Activated T-helper 1 cell treated with anti-CD3 and anti-CD28 coated beads, Interleukin-12 subunit alpha, Interleukin-12 subunit beta, Interleukin-2, Interleukin-4 antibody, amounts not matched to agents 30 ng/mL and 10 ng/mL and 1 ng/mL, durations not matched to agents 14 hours and 24 hours and 36 hours (primary cell): ENCODE measurements at regions not wholly inside any gene's neighbourhood (a gene's known extent, or its start where the extent isn't known, plus 50 kb on each side); places are given as distances from the start of the nearest gene placed in this dataset.

Source experiments
- DNase-seq: peaks from one replicate; pipeline ENCODE4 v3.0.0; 2021; ENCODE audit warnings: low spot score
- H3K27ac Mint-ChIP-seq: one replicate; pipeline ENCODE4 v1.8.0; 2021; ENCODE audit warnings: mild to moderate bottlenecking, mixed read lengths
- H3K27me3 Mint-ChIP-seq: one replicate; pipeline ENCODE4 v1.8.0; 2022; ENCODE audit warnings: mild to moderate bottlenecking, moderate library complexity, mixed read lengths; ENCODE audit not compliant: insufficient read depth
- H3K36me3 Mint-ChIP-seq: one replicate; pipeline ENCODE4 v1.8.0; 2021; ENCODE audit warnings: low read depth, mixed read lengths
- H3K4me1 Mint-ChIP-seq: one replicate; pipeline ENCODE4 v1.8.0; 2021; ENCODE audit warnings: low read depth, mixed read lengths
- H3K4me3 Mint-ChIP-seq: one replicate; pipeline ENCODE4 v1.8.0; 2021; ENCODE audit warnings: mild to moderate bottlenecking, moderate library complexity, mixed read lengths
- H3K9me3 Mint-ChIP-seq: one replicate; pipeline ENCODE4 v1.8.0; 2021; ENCODE audit warnings: mixed read lengths
- intact Hi-C: fragments of 100-400 bp; cut with micrococcal nuclease; formaldehyde crosslinking; loops from one replicate; pipeline ENCODE4 v1.15.1; 2024

DNA sequence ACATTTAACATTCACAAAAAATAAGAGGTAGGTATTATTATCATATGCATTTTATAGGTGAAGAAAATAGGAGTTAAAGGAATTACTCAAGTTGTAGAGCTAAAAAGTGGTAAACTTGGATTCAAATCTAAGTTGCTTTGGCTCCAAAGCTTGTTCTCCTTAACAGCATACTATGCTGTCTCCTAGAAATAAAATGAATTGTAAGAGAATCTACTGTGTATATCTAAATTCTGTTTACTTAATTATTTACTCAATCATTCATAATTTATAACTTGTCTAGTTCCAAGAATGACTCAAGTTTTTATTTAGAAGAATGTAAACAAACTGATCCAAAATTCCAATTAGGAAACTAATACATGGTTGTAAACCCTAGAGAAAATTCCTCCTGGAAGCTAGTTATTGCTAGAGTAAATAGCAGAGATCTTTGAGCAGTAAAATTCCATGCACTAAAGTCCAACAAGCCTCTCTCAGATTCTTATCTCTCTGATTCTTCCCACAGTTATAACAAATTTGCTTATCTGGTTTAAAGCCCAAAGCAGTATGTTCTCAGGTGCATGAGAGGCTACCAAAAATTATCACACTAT lies 132.5 kb upstream of the DPT start:
- no peaks in the 10 kb centered on the region for H3K27me3 Mint-ChIP-seq
- no peaks in the 10 kb centered on the region for H3K36me3 Mint-ChIP-seq
- no peak overlapping the region for H3K4me3 Mint-ChIP-seq
- H3K9me3 Mint-ChIP-seq, result peaks cover 7% of the 10 kb centered on the region
- intact Hi-C loops, result no loop called here
- H3K27ac Mint-ChIP-seq, result no peak overlapping the region
- no peaks in the 10 kb centered on the region for H3K4me1 Mint-ChIP-seq
- DNase-seq, result no peak

DNA sequence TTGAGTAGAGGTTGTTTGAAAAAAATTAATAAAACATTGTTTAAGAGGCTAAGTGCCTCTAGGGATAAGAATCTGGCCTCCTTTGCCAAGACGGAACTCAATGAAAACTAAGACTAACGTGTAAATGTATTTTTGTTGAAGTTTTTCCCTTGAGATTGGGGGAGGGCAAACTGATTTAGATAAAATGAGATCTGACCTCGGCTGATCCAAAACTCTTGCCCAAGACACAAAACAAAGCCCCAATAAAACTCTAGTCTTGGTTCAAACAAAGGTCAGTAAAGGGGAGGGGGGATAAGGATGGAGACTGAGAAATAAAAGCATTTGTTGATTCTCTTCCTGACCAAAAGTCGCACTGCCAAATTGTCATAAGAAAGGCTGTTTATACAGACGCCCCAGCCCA lies 134.8 kb upstream of the DPT start:
- intact Hi-C loops, result no loop called here
- H3K4me3 Mint-ChIP-seq, result no peak overlapping the region
- H3K36me3 Mint-ChIP-seq, result no peaks in the 10 kb centered on the region
- no peaks in the 10 kb centered on the region for H3K4me1 Mint-ChIP-seq
- H3K9me3 Mint-ChIP-seq, result peaks cover 7% of the 10 kb centered on the region
- H3K27me3 Mint-ChIP-seq, result no peaks in the 10 kb centered on the region
- no peak overlapping the region for H3K27ac Mint-ChIP-seq
- no peak for DNase-seq

DNA sequence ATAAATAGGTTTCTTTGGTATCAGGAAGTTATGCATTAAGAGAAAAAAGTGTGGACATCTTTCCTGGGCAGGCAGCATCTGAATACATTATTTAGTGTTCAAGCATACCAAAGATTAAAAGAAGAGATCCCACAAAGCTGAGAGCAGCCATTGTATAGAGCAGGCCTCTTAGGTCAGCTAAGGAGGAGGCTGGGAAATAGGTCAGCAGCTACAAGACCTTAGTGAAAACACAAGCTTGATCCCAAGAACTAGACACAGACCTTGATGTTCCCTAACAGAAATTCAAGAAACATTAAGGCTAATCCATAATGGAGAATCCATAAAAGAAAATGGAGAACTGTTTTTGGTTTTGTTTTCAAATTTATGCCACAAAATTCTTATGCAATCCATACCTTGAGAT lies 135.3 kb upstream of the DPT start:
- intact Hi-C loops, result no loop called here
- no peak for DNase-seq
- H3K27me3 Mint-ChIP-seq, result no peaks in the 10 kb centered on the region
- no peak overlapping the region for H3K4me3 Mint-ChIP-seq
- H3K36me3 Mint-ChIP-seq, result no peaks in the 10 kb centered on the region
- no peaks in the 10 kb centered on the region for H3K4me1 Mint-ChIP-seq
- H3K27ac Mint-ChIP-seq, result no peak overlapping the region
- H3K9me3 Mint-ChIP-seq, result peaks cover 7% of the 10 kb centered on the region

DNA sequence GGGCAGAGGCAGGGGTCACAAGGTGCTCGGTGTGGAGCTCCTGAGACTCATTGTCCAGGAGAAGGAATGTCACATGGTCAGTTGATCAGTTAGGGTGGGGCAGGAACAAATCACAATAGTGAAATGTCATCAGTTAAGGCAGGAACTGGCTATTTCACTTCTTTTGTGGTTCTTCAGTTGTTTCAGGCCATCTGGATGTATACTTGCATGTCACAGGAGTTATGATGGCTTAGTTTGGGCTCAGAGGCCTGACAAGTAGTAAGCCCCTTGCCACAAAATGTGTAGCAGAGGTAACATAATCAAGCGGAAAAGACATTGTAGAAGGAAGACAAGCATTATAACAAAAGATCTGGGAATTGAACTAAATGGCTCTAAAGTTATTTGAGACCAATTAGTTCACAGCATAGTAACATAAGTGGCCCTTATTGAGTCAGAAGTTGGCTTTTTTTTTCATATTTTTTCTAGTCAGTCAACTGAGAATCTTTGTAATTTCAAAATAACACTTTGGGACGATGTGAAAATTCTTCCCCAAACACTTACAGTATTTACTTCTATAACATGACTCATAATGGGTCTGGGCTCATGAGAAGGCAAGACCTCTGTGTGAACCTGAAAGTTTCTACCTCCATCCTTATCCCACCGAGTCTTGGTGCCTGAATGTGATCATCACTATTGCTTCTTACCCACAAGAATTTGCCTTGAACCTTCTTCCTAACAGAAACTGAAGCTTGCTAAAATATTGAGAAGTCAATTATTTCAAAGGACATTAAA lies 137.0 kb upstream of the DPT start:
- H3K4me3 Mint-ChIP-seq, result no peak overlapping the region
- DNase-seq, result no peak
- intact Hi-C loops, result no loop called here
- H3K27me3 Mint-ChIP-seq, result no peaks in the 10 kb centered on the region
- H3K4me1 Mint-ChIP-seq, result no peaks in the 10 kb centered on the region
- no peak overlapping the region for H3K27ac Mint-ChIP-seq
- H3K36me3 Mint-ChIP-seq, result no peaks in the 10 kb centered on the region
- peaks cover 7% of the 10 kb centered on the region for H3K9me3 Mint-ChIP-seq

DNA sequence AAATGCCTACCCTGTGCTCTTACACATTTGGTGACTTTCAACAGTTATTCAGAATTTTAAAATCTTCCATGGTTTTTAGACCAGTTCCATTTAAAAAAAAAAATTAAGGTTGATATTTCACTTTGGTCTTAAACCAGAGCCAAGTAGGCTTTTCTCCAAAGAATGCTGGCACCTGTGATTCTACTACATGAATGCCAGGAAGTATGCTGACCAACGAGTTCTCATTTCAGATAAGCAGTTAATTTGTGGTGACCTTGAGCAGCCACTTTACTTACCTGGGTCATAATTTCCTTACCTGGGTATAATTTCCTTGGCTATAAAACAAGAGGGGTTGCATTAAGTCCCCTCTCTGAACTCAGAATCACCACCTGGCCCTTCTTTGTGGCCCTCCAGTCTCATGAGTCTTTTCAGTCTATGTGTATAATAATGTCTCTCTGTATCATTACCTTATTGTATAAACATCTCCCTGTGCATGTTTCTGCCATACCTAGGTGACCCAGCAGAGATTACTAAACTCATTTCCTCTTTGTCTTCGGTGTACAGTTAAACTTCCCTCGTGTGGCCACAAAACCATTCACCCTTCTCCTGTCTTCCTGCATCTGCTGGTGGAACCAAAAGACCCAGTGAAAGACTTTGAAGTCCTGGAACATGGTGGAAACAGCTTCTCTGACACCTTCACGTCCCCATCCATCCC lies 139.1 kb upstream of the DPT start:
- DNase-seq, result no peak
- H3K4me3 Mint-ChIP-seq, result no peak overlapping the region
- H3K9me3 Mint-ChIP-seq, result peaks cover 7% of the 10 kb centered on the region
- H3K4me1 Mint-ChIP-seq, result no peaks in the 10 kb centered on the region
- intact Hi-C loops, result no loop called here
- H3K27me3 Mint-ChIP-seq, result no peaks in the 10 kb centered on the region
- H3K27ac Mint-ChIP-seq, result no peak overlapping the region
- no peaks in the 10 kb centered on the region for H3K36me3 Mint-ChIP-seq

DNA sequence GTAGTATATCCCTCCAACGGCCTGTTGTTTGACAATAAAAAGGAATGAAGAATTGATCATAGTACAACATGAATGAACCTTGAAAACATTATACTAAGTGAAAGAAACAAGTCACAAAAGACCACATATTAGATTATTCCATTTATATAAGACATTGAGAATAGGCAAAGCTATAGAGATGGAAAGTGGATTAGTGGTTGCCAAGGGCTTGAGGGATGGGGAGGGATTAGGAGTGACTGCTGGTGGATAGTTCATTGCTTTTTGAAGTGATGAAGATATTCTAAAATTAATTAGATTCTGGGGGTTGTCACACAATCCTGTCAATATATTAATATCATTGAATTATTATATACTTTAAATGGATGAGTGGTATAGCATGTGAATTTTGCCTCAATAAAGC lies 142.5 kb upstream of the DPT start:
- no peaks in the 10 kb centered on the region for H3K36me3 Mint-ChIP-seq
- no peak overlapping the region for H3K27ac Mint-ChIP-seq
- H3K4me3 Mint-ChIP-seq, result no peak overlapping the region
- intact Hi-C loops, result no loop called here
- no peaks in the 10 kb centered on the region for H3K9me3 Mint-ChIP-seq
- DNase-seq, result no peak
- H3K4me1 Mint-ChIP-seq, result no peaks in the 10 kb centered on the region
- H3K27me3 Mint-ChIP-seq, result no peaks in the 10 kb centered on the region

DNA sequence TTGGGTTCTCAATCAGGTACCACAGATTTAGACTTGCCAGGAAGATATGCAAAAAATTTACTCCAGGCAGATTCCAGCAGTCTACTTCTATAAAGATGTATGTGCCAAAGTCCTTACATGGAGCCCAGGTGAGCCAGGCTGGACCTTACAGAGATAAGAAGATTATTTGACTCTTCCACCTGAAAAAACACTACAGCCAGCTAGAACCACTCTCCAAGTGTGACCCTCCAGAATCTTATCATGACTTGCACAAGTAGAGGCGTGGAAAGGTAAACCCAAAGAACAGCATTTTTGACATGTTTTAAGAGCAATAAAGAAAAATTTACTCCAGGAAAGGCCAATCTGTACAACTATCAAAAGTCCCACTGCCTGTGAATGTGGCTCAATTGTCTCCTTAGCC lies 146.8 kb upstream of the DPT start:
- intact Hi-C loops, result no loop called here
- DNase-seq, result no peak
- Mint-ChIP-seq H3K36me3 (no peaks in the 10 kb centered on the region), H3K27me3 (no peaks in the 10 kb centered on the region), H3K27ac (no peak overlapping the region), H3K4me1 (no peaks in the 10 kb centered on the region), H3K4me3 (no peak overlapping the region), H3K9me3 (no peaks in the 10 kb centered on the region)

DNA sequence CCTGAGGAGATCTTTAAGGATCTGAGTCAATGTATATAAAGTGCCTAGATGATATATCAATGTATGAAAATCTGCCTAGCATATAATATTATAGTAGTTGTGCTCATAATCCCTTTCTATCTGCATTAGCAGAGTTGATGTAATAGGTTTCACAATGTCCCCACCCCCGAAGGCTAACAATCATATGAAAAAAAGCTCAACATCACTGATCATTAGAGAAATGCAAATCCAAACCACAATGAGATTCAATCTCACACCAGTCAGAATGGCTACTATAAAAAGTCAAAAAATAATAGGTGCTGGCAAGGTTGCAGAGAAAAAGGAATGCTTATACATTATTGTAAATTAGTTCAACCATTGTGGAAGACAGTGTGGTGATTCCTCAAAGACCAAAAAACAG lies 147.8 kb upstream of the DPT start:
- DNase-seq, result no peak
- H3K9me3 Mint-ChIP-seq, result no peaks in the 10 kb centered on the region
- H3K4me1 Mint-ChIP-seq, result no peaks in the 10 kb centered on the region
- no peak overlapping the region for H3K4me3 Mint-ChIP-seq
- H3K36me3 Mint-ChIP-seq, result no peaks in the 10 kb centered on the region
- no peaks in the 10 kb centered on the region for H3K27me3 Mint-ChIP-seq
- intact Hi-C loops, result no loop called here
- H3K27ac Mint-ChIP-seq, result no peak overlapping the region

DNA sequence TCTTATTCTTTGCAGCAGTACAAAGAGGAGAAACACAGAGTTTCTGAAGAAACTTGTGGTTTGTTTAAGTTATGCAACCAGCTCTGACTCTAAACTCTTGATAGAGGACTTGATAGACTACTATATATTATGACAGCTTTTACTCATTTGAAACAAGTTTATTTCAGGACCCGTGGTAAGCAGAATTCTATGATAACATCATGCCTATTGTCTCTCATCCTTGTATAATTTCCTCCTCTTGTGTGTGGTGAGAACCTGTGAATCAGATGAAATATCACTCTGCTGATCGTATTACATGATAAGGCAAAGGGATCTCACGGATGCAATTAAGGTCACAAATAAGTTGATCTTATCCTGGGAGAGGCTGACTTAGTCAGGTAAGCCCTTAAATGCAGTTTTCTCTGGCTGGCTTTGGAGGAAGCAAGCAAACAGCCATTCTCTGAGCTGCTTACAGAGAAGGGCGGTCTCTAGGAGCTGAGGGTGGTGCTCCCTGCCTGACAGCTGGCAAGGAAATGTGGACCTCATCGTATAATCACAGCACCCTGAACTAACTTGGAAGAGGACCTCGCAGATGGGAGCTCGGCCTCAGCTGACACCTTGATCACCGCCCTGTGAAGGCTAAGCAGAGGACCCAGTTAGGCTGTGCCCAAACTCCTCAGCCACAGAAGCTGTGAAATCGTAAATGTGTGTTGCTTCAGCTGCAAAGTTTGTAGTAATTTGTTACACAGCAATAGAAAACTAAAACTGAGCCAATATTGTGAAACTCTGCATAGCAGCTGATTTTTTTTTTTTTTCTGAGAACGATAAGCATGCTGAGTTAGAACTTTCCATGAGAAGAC lies 151.1 kb upstream of the DPT start:
- intact Hi-C loops, result no loop called here
- H3K27me3 Mint-ChIP-seq, result no peaks in the 10 kb centered on the region
- no peaks in the 10 kb centered on the region for H3K9me3 Mint-ChIP-seq
- H3K4me1 Mint-ChIP-seq, result no peaks in the 10 kb centered on the region
- no peak overlapping the region for H3K4me3 Mint-ChIP-seq
- no peak for DNase-seq
- no peaks in the 10 kb centered on the region for H3K36me3 Mint-ChIP-seq
- H3K27ac Mint-ChIP-seq, result no peak overlapping the region

DNA sequence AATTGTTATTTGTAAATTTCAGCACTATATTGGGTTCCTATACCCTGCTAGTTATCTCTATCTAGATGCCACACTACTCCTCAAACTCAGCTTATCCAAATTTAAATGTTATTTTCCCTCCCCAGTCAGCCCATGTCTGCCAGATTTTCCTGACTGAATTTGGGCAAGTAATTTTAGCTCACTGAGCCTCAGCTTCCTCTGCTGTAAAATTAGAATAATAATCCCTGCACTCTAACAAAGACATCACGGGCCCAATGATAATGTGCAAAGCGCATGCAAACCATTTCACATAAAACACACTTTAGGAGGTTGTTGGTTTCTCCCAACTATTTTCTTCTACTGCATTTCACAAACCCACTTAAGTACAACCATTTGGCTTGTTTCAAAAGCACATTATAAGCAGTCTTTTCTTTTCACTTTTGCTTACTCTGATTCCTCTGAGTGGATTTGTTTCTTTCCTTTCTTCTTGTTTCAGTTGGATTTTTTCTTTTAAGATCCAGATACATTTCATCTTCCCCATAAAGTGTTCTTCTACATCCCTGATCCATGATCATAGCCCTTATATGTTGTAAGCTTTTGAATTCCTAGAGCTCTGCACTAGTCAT lies 152.8 kb upstream of the DPT start:
- Mint-ChIP-seq H3K4me3 (no peak overlapping the region), H3K27me3 (no peaks in the 10 kb centered on the region), H3K9me3 (no peaks in the 10 kb centered on the region), H3K4me1 (no peaks in the 10 kb centered on the region), H3K27ac (no peak overlapping the region), H3K36me3 (no peaks in the 10 kb centered on the region)
- DNase-seq, result no peak
- intact Hi-C loops, result no loop called here

DNA sequence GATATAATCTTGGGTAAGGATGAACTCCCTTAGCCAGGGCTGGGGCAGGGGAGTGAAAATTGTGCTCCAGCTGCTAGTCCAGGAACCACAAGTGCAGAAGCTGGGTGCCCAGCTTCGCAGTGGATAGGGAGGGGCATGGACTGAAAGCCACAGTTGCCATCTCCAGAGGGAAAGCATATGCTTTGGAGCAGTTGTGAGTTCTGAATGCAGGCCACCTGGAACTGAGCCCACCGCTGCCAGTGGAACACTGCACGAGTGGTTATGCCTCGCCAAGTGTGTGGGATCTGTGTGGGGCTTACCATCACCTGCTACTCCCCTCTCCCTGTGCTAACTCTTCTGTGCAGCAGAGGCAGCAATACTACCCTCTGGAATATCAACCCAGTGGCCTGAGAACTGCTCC lies 158.4 kb upstream of the DPT start:
- Mint-ChIP-seq H3K4me1 (no peaks in the 10 kb centered on the region), H3K36me3 (no peaks in the 10 kb centered on the region), H3K9me3 (no peaks in the 10 kb centered on the region), H3K27me3 (no peaks in the 10 kb centered on the region), H3K27ac (no peak overlapping the region), H3K4me3 (no peak overlapping the region)
- no peak for DNase-seq
- intact Hi-C loops, result no loop called here

DNA sequence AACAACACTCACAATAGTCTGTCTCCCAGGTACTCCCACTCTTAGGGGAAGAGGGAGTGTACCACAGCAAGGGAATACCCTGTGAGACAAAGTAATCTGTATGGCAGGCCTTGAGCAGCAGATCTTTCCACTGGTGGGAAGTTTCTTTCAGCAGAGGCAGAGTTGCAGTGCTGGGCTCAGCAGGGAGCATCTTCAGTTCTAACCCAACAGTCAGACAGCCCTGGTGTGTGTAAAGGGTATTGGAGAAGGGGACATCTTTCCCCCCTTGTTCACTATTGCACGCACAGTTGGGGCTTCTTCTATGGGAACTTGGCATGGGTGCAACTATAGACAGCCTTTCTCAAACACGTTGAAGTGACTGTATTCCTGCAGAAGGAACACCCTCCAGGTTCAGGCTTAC lies 159.4 kb upstream of the DPT start:
- Mint-ChIP-seq H3K4me1 (no peaks in the 10 kb centered on the region), H3K9me3 (no peaks in the 10 kb centered on the region), H3K4me3 (no peak overlapping the region), H3K27ac (no peak overlapping the region), H3K36me3 (no peaks in the 10 kb centered on the region), H3K27me3 (no peaks in the 10 kb centered on the region)
- no peak for DNase-seq
- intact Hi-C loops, result no loop called here
